ENCODE measurements at regions not wholly inside any gene's neighbourhood (a gene's known extent, or its start where the extent isn't known, plus 50 kb on each side); places are given as distances from the start of the nearest gene placed in this dataset.

DNA sequence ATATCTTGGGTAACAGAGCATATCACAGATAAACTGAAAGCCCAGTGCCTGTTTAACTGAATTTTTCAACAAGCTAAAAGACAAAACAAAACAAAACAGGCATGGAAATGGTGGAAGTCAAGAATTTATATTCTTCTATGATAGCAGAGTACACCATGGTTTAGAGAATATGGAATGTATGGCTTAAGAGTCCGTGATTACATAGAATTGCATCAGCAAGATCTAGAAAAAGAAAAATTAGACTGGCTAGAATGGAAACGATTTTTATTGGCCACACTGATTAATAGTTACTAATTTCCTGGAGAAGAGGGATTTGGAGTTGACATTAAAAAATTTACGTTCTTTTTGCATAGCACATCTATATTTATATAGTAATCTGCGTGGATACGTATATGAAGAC, 435.2 kb upstream of the DPPA4 start:
- H3K27me3 ChIP-seq (ENCODE audit: insufficient read depth, low read depth) = no peaks in the 10 kb centered on the region
- no peak overlapping the region for H3K4me3 ChIP-seq (IDR thresholded peaks at IDR 0.05; ENCODE audit: insufficient read depth, low read depth, low read length)
- H3K36me3 ChIP-seq (ENCODE audit: insufficient read depth) = no peaks in the 10 kb centered on the region
- TF ChIP-seq, protein P1, sequence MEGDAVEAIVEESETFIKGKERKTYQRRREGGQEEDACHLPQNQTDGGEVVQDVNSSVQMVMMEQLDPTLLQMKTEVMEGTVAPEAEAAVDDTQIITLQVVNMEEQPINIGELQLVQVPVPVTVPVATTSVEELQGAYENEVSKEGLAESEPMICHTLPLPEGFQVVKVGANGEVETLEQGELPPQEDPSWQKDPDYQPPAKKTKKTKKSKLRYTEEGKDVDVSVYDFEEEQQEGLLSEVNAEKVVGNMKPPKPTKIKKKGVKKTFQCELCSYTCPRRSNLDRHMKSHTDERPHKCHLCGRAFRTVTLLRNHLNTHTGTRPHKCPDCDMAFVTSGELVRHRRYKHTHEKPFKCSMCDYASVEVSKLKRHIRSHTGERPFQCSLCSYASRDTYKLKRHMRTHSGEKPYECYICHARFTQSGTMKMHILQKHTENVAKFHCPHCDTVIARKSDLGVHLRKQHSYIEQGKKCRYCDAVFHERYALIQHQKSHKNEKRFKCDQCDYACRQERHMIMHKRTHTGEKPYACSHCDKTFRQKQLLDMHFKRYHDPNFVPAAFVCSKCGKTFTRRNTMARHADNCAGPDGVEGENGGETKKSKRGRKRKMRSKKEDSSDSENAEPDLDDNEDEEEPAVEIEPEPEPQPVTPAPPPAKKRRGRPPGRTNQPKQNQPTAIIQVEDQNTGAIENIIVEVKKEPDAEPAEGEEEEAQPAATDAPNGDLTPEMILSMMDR (conservative IDR thresholded peaks at IDR 0.05; ENCODE audit: low read depth, low read length) = no peak
- H3K4me1 ChIP-seq (ENCODE audit: low read depth, poor library complexity, severe bottlenecking) = no peaks in the 10 kb centered on the region
- no peak overlapping the region for H3K4me2 ChIP-seq
- no peak overlapping the region for H3K27ac ChIP-seq
- H3K79me2 ChIP-seq (ENCODE audit: insufficient read depth, low read depth) = no peaks in the 10 kb centered on the region
- H3K9ac ChIP-seq = no peak overlapping the region
- no peaks in the 10 kb centered on the region for H4K20me1 ChIP-seq (ENCODE audit: insufficient read depth)
- no peak overlapping the region for H2AFZ ChIP-seq (ENCODE audit: low read depth)

DNA sequence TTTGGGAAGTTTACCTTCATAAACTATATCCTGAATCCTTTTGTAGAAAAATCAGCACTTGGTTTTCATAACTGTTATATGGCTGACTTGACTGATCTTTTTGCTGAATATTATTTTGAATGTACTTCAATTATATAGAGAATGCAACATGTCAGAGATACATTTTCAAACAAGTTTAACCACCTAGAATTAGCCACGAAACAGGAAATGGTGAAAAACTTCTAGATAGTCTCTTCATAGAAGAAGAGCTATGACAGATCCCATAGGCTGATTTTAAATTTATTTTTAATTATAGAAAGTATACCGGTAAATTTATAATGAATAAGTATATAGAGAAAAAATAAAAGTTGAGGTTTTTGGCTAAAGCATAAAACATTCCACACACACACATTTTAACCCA, 436.8 kb upstream of the DPPA4 start:
- H3K4me2 ChIP-seq = no peak overlapping the region
- H3K79me2 ChIP-seq (ENCODE audit: insufficient read depth, low read depth) = no peaks in the 10 kb centered on the region
- TF ChIP-seq, protein P1 (conservative IDR thresholded peaks at IDR 0.05; ENCODE audit: low read depth, low read length) = no peak
- H4K20me1 ChIP-seq (ENCODE audit: insufficient read depth) = no peaks in the 10 kb centered on the region
- no peaks in the 10 kb centered on the region for H3K4me1 ChIP-seq (ENCODE audit: low read depth, poor library complexity, severe bottlenecking)
- no peak overlapping the region for H3K27ac ChIP-seq
- H2AFZ ChIP-seq (ENCODE audit: low read depth) = no peak overlapping the region
- no peak overlapping the region for H3K4me3 ChIP-seq (IDR thresholded peaks at IDR 0.05; ENCODE audit: insufficient read depth, low read depth, low read length)
- no peaks in the 10 kb centered on the region for H3K27me3 ChIP-seq (ENCODE audit: insufficient read depth, low read depth)
- H3K36me3 ChIP-seq (ENCODE audit: insufficient read depth) = no peaks in the 10 kb centered on the region
- no peak overlapping the region for H3K9ac ChIP-seq

DNA sequence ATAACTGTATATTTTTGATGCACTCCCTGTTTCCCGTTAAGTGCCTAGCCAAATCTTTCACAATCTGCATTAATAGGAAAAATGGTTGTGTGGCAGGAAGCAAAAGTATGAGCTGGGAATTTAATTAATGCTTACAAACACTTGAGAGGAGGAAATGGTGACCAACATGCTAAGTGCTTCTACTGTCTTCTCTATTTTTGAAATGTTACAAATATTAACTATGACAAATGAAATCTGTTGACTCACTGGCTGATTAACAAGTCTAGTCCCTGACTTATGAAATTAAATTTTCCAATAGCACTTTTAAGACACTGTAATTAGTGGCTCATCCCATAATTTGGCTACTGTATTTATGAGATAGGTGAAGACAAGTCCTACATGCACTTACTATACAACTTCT, 446.9 kb upstream of the DPPA4 start:
- H3K4me3 ChIP-seq (IDR thresholded peaks at IDR 0.05; ENCODE audit: insufficient read depth, low read depth, low read length) = no peak overlapping the region
- H4K20me1 ChIP-seq (ENCODE audit: insufficient read depth) = no peaks in the 10 kb centered on the region
- no peak overlapping the region for H2AFZ ChIP-seq (ENCODE audit: low read depth)
- H3K79me2 ChIP-seq (ENCODE audit: insufficient read depth, low read depth) = no peaks in the 10 kb centered on the region
- no peaks in the 10 kb centered on the region for H3K4me1 ChIP-seq (ENCODE audit: low read depth, poor library complexity, severe bottlenecking)
- no peaks in the 10 kb centered on the region for H3K36me3 ChIP-seq (ENCODE audit: insufficient read depth)
- H3K4me2 ChIP-seq = no peak overlapping the region
- TF ChIP-seq, protein P1 (conservative IDR thresholded peaks at IDR 0.05; ENCODE audit: low read depth, low read length) = no peak
- no peak overlapping the region for H3K9ac ChIP-seq
- H3K27ac ChIP-seq = no peak overlapping the region
- no peaks in the 10 kb centered on the region for H3K27me3 ChIP-seq (ENCODE audit: insufficient read depth, low read depth)

DNA sequence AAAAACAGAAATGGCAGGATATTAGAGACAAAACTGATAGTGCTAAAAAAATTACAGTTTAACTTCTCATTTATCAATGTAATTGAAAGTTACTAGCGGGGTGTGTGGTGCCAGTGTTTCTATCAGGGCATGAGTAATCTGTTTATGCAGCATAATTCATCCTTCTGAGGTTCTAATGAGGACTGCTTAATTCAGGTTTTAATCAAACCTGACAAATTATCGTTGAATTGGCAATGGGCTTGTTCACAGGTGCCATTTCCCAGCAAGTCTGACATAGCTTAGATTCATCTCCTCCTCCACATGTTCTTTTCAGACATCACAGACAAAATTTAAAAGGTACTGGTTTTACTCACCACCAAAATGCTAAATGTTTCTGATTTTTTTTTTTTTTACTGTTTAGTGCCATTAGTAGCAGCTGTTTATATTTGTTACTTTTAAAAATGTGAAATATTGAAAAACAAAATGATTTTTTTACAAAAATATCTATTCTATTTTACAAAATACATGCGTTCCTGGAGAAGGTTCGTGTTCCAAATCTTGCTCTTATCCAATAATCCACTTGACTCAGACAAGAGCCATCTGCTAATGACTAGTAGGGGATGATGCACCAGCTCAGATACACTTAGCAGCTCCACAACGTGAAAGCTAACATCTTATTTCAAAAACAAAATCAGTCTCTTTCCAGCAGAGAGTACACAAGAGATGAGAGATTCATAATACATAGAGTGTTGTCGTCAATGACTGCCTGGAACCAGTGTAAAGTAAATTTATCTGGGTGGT, 447.7 kb upstream of the DPPA4 start:
- H3K9ac ChIP-seq = no peak overlapping the region
- no peak overlapping the region for H3K4me2 ChIP-seq
- H3K36me3 ChIP-seq (ENCODE audit: insufficient read depth) = no peaks in the 10 kb centered on the region
- H3K79me2 ChIP-seq (ENCODE audit: insufficient read depth, low read depth) = no peaks in the 10 kb centered on the region
- H3K27ac ChIP-seq = no peak overlapping the region
- no peaks in the 10 kb centered on the region for H3K4me1 ChIP-seq (ENCODE audit: low read depth, poor library complexity, severe bottlenecking)
- no peak overlapping the region for H3K4me3 ChIP-seq (IDR thresholded peaks at IDR 0.05; ENCODE audit: insufficient read depth, low read depth, low read length)
- H3K27me3 ChIP-seq (ENCODE audit: insufficient read depth, low read depth) = no peaks in the 10 kb centered on the region
- H4K20me1 ChIP-seq (ENCODE audit: insufficient read depth) = no peaks in the 10 kb centered on the region
- no peak overlapping the region for H2AFZ ChIP-seq (ENCODE audit: low read depth)
- TF ChIP-seq, protein P1 (conservative IDR thresholded peaks at IDR 0.05; ENCODE audit: low read depth, low read length) = no peak
